Breast epithelium (tissue), 3 donors: ENCODE measurements at regions not wholly inside any gene's neighbourhood (a gene's known extent, or its start where the extent isn't known, plus 50 kb on each side); places are given as distances from the start of the nearest gene placed in this dataset.

Source experiments
- CTCF ChIP-seq, 3 donors: fragments of 450-650 bp; IDR thresholded peaks; one replicate each; pipeline ENCODE4 v1.5.1; 2016 to 2017; ENCODE audit warnings: antibody characterized with exemption in 3 of 3, mild to moderate bottlenecking in 3 of 3, moderate library complexity in 3 of 3
- POLR2A ChIP-seq: fragments of 450-650 bp; IDR thresholded peaks from one replicate; pipeline ENCODE4 v1.6.1; 2016; ENCODE audit warnings: antibody characterized with exemption, mild to moderate bottlenecking, moderate library complexity
- POLR2AphosphoS5 ChIP-seq, 3 donors: sonication (generic); formaldehyde crosslinking; IDR thresholded peaks; one replicate each; pipeline ENCODE4 v1.6.1; 2017; ENCODE audit warnings: antibody characterized with exemption in 3 of 3

- TF ChIP-seq CTCF (IDR thresholded peaks at IDR 0.05): no peak
- no peak for TF ChIP-seq POLR2AphosphoS5 (IDR thresholded peaks at IDR 0.05)
- no peak for TF ChIP-seq POLR2A
Observed at GRCh38 chr3:25239042-25239441, 189.0 kb upstream of the RARB start.
